ENCODE measurements at regions not wholly inside any gene's neighbourhood (a gene's known extent, or its start where the extent isn't known, plus 50 kb on each side); places are given as distances from the start of the nearest gene placed in this dataset.

GRCh38 chr13:26946684-26947343 lies 186.2 kb upstream of the GPR12 start:
- peak in 5 of 6 experiments; percentile 44 to 99 (median 98) for TF ChIP-seq CTCF (IDR thresholded peaks at IDR 0.05)
- no peak for TF ChIP-seq POLR2A (IDR thresholded peaks at IDR 0.05)
- no peaks in the 10 kb centered on the region for H3K36me3 ChIP-seq
- H3K4me1 ChIP-seq = peaks cover 0 to 24% (median 5%) of the 10 kb centered on the region in 4 donors
- DNase-seq = no peak
- no peaks in the 10 kb centered on the region for H3K9me3 ChIP-seq
- no peak overlapping the region for H3K4me3 ChIP-seq
- no peaks in the 10 kb centered on the region for H3K27me3 ChIP-seq
- no peak overlapping the region for H3K27ac ChIP-seq

GRCh38 chr13:26943748-26944147 lies 183.2 kb upstream of the GPR12 start:
- Histone ChIP-seq H3K36me3 (no peaks in the 10 kb centered on the region), H3K27me3 (no peaks in the 10 kb centered on the region), H3K9me3 (no peaks in the 10 kb centered on the region), H3K4me1 (peaks cover 0 to 16% (median 0%) of the 10 kb centered on the region in 4 donors), H3K27ac (no peak overlapping the region), H3K4me3 (no peak overlapping the region)
- no peak for DNase-seq
- TF ChIP-seq CTCF (IDR thresholded peaks at IDR 0.05) (no peak), POLR2A (IDR thresholded peaks at IDR 0.05) (no peak)

- no peaks in the 10 kb centered on the region for H3K36me3 ChIP-seq
- H3K9me3 ChIP-seq = no peaks in the 10 kb centered on the region
- DNase-seq = no peak
- no peak overlapping the region for H3K27ac ChIP-seq
- H3K4me1 ChIP-seq = peaks cover 0 to 16% (median 0%) of the 10 kb centered on the region in 4 donors
- TF ChIP-seq CTCF (IDR thresholded peaks at IDR 0.05) = no peak
- no peak for TF ChIP-seq POLR2A (IDR thresholded peaks at IDR 0.05)
- H3K27me3 ChIP-seq = no peaks in the 10 kb centered on the region
- no peak overlapping the region for H3K4me3 ChIP-seq
Measured at GRCh38 chr13:26942184-26942583, 181.6 kb upstream of the GPR12 start.

GRCh38 chr13:26941345-26942174 lies 181.0 kb upstream of the GPR12 start:
- TF ChIP-seq CTCF (IDR thresholded peaks at IDR 0.05) (no peak), POLR2A (IDR thresholded peaks at IDR 0.05) (no peak)
- Histone ChIP-seq H3K27ac (no peak overlapping the region), H3K9me3 (no peaks in the 10 kb centered on the region), H3K4me3 (no peak overlapping the region), H3K4me1 (peaks cover 0 to 16% (median 0%) of the 10 kb centered on the region in 4 donors), H3K27me3 (no peaks in the 10 kb centered on the region), H3K36me3 (no peaks in the 10 kb centered on the region)
- DNase-seq = no peak

- no peak for DNase-seq
- H3K4me3 ChIP-seq = no peak overlapping the region
- H3K27ac ChIP-seq = no peak overlapping the region
- no peaks in the 10 kb centered on the region for H3K4me1 ChIP-seq
- H3K27me3 ChIP-seq = no peaks in the 10 kb centered on the region
- no peak for TF ChIP-seq CTCF (IDR thresholded peaks at IDR 0.05)
- no peak for TF ChIP-seq POLR2A (IDR thresholded peaks at IDR 0.05)
- H3K36me3 ChIP-seq = no peaks in the 10 kb centered on the region
- H3K9me3 ChIP-seq = no peaks in the 10 kb centered on the region
Measured at GRCh38 chr13:26934096-26934495, 173.5 kb upstream of the GPR12 start.

All from Peyer's patch (tissue), 4 donors.